Suppressor macrophage treated with lipopolysaccharide for 4 hours (primary cell): ENCODE measurements at regions not wholly inside any gene's neighbourhood (a gene's known extent, or its start where the extent isn't known, plus 50 kb on each side); places are given as distances from the start of the nearest gene placed in this dataset.

Experiments
- DNase-seq: peaks from one replicate; pipeline ENCODE4 v3.0.0-alpha.2; 2020

DNA sequence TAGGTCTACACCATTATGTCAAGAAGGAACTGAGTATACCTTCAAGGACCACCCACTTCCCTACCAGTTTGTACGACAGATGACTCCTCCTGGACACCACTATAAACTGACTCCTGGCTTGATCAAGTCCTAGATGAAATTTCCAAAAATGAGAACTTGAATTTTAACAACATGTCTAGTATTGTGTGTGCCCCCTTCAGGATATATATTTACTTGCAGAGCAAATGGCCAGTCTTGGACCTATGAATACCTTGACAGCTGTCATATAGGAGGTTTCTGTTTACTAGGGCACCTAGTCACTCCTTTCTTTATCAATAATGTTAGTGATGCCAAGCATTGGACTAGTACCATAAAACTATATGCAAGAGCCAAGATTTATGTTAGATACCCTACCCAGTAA is 94.1 kb upstream of the TMEM26 start:
- DNase-seq, result no peak

DNA sequence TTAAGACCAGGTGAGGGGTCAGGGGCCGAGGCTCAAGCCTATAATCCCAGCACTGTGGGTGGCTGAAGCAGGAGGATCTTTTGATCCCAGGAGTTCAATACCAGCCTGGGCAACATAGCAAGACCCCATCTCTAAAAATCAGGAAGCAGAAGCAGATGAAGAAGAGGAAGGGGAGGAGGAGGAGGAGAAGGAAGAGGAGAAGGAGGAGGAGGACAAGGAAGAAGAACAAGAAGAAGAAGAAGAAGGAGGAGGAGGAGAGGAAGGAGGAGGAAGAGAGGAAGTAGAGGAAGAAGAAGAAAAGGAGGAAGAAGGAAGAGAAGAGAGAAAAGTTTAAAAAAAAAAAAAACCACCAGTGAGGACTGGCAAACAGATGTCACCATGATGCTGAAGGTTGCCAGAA is 92.0 kb upstream of the TMEM26 start:
- no peak for DNase-seq

- DNase-seq, result no peak
These were observed 90.7 kb upstream of the TMEM26 start for GRCh38 chr10:61543831-61544230.

DNA sequence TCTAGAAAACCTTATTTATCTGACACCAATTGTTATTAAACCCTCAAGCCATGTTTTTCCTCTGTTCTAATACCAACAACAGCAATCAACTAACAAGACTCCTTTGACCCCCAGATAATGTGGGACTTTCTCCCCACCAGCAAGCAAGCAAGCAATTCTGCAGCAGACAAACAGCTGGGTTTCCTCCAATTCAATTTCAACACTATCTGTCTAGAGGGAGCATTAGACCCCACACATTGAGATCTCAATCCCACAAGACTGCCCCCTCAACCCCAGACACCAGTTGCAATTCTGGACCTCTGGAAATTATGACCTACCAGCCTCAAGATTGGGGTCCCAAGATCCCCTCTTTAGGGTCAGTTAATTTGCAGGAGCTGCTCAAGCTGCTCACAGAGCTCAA is 89.4 kb upstream of the TMEM26 start:
- no peak for DNase-seq

DNA sequence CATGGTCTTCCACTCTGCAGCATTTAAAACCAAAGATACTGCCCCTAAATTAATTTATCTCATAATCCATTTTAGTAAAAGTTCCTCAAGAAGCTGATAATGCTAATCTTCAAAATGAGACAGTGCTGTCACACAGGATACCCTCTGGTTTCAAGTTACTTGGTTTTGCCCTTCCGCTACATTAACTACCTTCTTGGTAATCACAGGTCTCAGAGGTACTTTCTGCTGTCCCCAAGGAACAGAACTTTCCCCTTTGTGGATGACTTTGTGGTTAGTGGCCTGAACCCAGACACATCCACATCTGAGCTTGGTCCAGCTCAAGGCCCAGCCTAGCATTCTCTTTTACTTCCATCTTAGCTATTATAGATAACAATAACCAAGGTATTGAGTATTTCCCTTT is 88.8 kb upstream of the TMEM26 start:
- no peak for DNase-seq

GRCh38 chr10:61539876-61540275 is 86.7 kb upstream of the TMEM26 start:
- no peak for DNase-seq

- DNase-seq, result no peak
These were observed 76.0 kb upstream of the TMEM26 start for GRCh38 chr10:61529208-61529607.

- no peak for DNase-seq
These were observed 49.9 kb upstream of the TMEM26 start for GRCh38 chr10:61503051-61503450.
